ENCODE measurements at regions not wholly inside any gene's neighbourhood (a gene's known extent, or its start where the extent isn't known, plus 50 kb on each side); places are given as distances from the start of the nearest gene placed in this dataset.

GRCh38 chr15:87631775-87632174 is 624.8 kb downstream of the NTRK3 start:
- H3K27ac ChIP-seq (ENCODE audit: low read length): no peak overlapping the region
- no peak overlapping the region for H3K9ac ChIP-seq (ENCODE audit: low read length)
- H3K79me2 ChIP-seq (replicated peaks; ENCODE audit: insufficient read depth, low read length): no peaks in the 10 kb centered on the region
- TF ChIP-seq SMC3 (conservative IDR thresholded peaks at IDR 0.05; ENCODE audit: poor library complexity): no peak
- no peak for TF ChIP-seq POLR2AphosphoS5 (IDR thresholded peaks at IDR 0.05)
- no peak for TF ChIP-seq TAF1 (IDR thresholded peaks at IDR 0.05; ENCODE audit: low read depth)
- no peak for TF ChIP-seq EZH2 (IDR thresholded peaks at IDR 0.05; ENCODE audit: borderline replicate concordance, insufficient read depth, low read length, poor library complexity, severe bottlenecking)
- no peaks in the 10 kb centered on the region for H3K9me2 ChIP-seq (ENCODE audit: insufficient read depth, low read length)
- no peaks in the 10 kb centered on the region for H4K20me1 ChIP-seq (ENCODE audit: insufficient read depth)
- H3K36me3 ChIP-seq (ENCODE audit: insufficient read depth, low read length): no peaks in the 10 kb centered on the region
- no peak overlapping the region for H2AFZ ChIP-seq (ENCODE audit: low read depth, low read length)
- H3K9me3 ChIP-seq (ENCODE audit: low read length): no peaks in the 10 kb centered on the region
- H3F3A ChIP-seq (ENCODE audit: insufficient read depth, low read length, poor library complexity, severe bottlenecking): no peaks in the 10 kb centered on the region
- no peak overlapping the region for H3K4me3 ChIP-seq (ENCODE audit: low read length)
- H3K4me2 ChIP-seq (ENCODE audit: low read length): no peak overlapping the region
- H3K27me3 ChIP-seq (ENCODE audit: insufficient read depth, low read depth, low read length): no peaks in the 10 kb centered on the region

DNA sequence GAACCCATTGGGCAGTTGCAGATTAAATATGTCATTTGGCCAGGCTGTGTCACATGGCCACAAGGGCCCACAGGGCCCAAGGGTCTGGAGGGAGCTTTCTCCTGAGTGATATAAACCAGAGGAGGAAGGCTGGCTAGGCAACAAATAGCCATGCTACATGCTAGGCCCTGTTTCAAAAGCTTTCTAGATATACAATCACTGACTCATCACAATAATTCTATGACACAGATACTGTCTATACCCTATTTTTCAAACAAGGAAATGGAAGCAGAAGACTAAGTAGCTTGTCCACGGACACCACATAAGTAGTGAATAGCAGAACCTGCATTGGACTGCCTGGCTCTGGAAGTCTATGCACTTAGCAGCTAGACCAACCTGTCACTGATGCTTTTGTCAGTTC is 625.4 kb downstream of the NTRK3 start:
- H3K79me2 ChIP-seq (replicated peaks; ENCODE audit: insufficient read depth, low read length): no peaks in the 10 kb centered on the region
- no peak overlapping the region for H2AFZ ChIP-seq (ENCODE audit: low read depth, low read length)
- H3K9me3 ChIP-seq (ENCODE audit: low read length): no peaks in the 10 kb centered on the region
- H4K20me1 ChIP-seq (ENCODE audit: insufficient read depth): no peaks in the 10 kb centered on the region
- H3K27ac ChIP-seq (ENCODE audit: low read length): no peak overlapping the region
- H3K36me3 ChIP-seq (ENCODE audit: insufficient read depth, low read length): no peaks in the 10 kb centered on the region
- H3K4me3 ChIP-seq (ENCODE audit: low read length): no peak overlapping the region
- no peak for TF ChIP-seq SMC3 (conservative IDR thresholded peaks at IDR 0.05; ENCODE audit: poor library complexity)
- TF ChIP-seq EZH2 (IDR thresholded peaks at IDR 0.05; ENCODE audit: borderline replicate concordance, insufficient read depth, low read length, poor library complexity, severe bottlenecking): no peak
- TF ChIP-seq CTCF (IDR thresholded peaks at IDR 0.05; ENCODE audit: poor library complexity, severe bottlenecking): no peak
- TF ChIP-seq RAD21 (conservative IDR thresholded peaks at IDR 0.05): no peak
- no peak for TF ChIP-seq MXI1 (conservative IDR thresholded peaks at IDR 0.05; ENCODE audit: poor library complexity, severe bottlenecking)
- no peak for TF ChIP-seq POLR2AphosphoS5 (IDR thresholded peaks at IDR 0.05)
- H3F3A ChIP-seq (ENCODE audit: insufficient read depth, low read length, poor library complexity, severe bottlenecking): no peaks in the 10 kb centered on the region
- no peaks in the 10 kb centered on the region for H3K9me2 ChIP-seq (ENCODE audit: insufficient read depth, low read length)
- H3K4me2 ChIP-seq (ENCODE audit: low read length): no peak overlapping the region
- no peak overlapping the region for H3K9ac ChIP-seq (ENCODE audit: low read length)
- no peaks in the 10 kb centered on the region for H3K27me3 ChIP-seq (ENCODE audit: insufficient read depth, low read depth, low read length)

GRCh38 chr15:87628311-87628710 is 628.2 kb downstream of the NTRK3 start:
- no peaks in the 10 kb centered on the region for H3K9me3 ChIP-seq (ENCODE audit: low read length)
- H2AFZ ChIP-seq (ENCODE audit: low read depth, low read length): no peak overlapping the region
- H3K27me3 ChIP-seq (ENCODE audit: insufficient read depth, low read depth, low read length): no peaks in the 10 kb centered on the region
- H3K9ac ChIP-seq (ENCODE audit: low read length): no peak overlapping the region
- TF ChIP-seq SMC3 (conservative IDR thresholded peaks at IDR 0.05; ENCODE audit: poor library complexity) (no peak), EP300 (conservative IDR thresholded peaks at IDR 0.05; ENCODE audit: poor library complexity, severe bottlenecking) (no peak), RAD21 (conservative IDR thresholded peaks at IDR 0.05) (no peak), EZH2 (IDR thresholded peaks at IDR 0.05; ENCODE audit: borderline replicate concordance, insufficient read depth, low read length, poor library complexity, severe bottlenecking) (no peak), MXI1 (conservative IDR thresholded peaks at IDR 0.05; ENCODE audit: poor library complexity, severe bottlenecking) (no peak), POLR2AphosphoS5 (IDR thresholded peaks at IDR 0.05) (no peak), CTCF (IDR thresholded peaks at IDR 0.05; ENCODE audit: poor library complexity, severe bottlenecking) (no peak), TAF1 (IDR thresholded peaks at IDR 0.05; ENCODE audit: low read depth) (no peak)
- TF ChIP-seq, protein P1, sequence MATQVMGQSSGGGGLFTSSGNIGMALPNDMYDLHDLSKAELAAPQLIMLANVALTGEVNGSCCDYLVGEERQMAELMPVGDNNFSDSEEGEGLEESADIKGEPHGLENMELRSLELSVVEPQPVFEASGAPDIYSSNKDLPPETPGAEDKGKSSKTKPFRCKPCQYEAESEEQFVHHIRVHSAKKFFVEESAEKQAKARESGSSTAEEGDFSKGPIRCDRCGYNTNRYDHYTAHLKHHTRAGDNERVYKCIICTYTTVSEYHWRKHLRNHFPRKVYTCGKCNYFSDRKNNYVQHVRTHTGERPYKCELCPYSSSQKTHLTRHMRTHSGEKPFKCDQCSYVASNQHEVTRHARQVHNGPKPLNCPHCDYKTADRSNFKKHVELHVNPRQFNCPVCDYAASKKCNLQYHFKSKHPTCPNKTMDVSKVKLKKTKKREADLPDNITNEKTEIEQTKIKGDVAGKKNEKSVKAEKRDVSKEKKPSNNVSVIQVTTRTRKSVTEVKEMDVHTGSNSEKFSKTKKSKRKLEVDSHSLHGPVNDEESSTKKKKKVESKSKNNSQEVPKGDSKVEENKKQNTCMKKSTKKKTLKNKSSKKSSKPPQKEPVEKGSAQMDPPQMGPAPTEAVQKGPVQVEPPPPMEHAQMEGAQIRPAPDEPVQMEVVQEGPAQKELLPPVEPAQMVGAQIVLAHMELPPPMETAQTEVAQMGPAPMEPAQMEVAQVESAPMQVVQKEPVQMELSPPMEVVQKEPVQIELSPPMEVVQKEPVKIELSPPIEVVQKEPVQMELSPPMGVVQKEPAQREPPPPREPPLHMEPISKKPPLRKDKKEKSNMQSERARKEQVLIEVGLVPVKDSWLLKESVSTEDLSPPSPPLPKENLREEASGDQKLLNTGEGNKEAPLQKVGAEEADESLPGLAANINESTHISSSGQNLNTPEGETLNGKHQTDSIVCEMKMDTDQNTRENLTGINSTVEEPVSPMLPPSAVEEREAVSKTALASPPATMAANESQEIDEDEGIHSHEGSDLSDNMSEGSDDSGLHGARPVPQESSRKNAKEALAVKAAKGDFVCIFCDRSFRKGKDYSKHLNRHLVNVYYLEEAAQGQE (IDR thresholded peaks at IDR 0.05; ENCODE audit: borderline replicate concordance): no peak
- H3K27ac ChIP-seq (ENCODE audit: low read length): no peak overlapping the region
- no peaks in the 10 kb centered on the region for H3K36me3 ChIP-seq (ENCODE audit: insufficient read depth, low read length)
- H3K4me3 ChIP-seq (ENCODE audit: low read length): no peak overlapping the region
- no peaks in the 10 kb centered on the region for H3F3A ChIP-seq (ENCODE audit: insufficient read depth, low read length, poor library complexity, severe bottlenecking)
- no peaks in the 10 kb centered on the region for H4K20me1 ChIP-seq (ENCODE audit: insufficient read depth)
- no peaks in the 10 kb centered on the region for H3K79me2 ChIP-seq (replicated peaks; ENCODE audit: insufficient read depth, low read length)
- H3K4me2 ChIP-seq (ENCODE audit: low read length): no peak overlapping the region
- H3K9me2 ChIP-seq (ENCODE audit: insufficient read depth, low read length): no peaks in the 10 kb centered on the region

Data from neural cell (in vitro differentiated cells).